Central memory CD8-positive, alpha-beta T cell (primary cell): ENCODE measurements at regions not wholly inside any gene's neighbourhood (a gene's known extent, or its start where the extent isn't known, plus 50 kb on each side); places are given as distances from the start of the nearest gene placed in this dataset.
"Not testable (repeated sequence)": the region's sequence is repeated elsewhere in the genome, so short reads cannot be mapped to it uniquely, and the experiment has no call there.

ENCODE experiments used
- ATAC-seq: fragments of 150-1000 bp; cut with Tn5 transposase; replicated peaks from 2 replicates; pipeline ENCODE4 v1.10.0; 2022; ENCODE audit warnings: mild to moderate bottlenecking, moderate FRiP score, moderate number of reproducible peaks; ENCODE audit not compliant: poor library complexity, severe bottlenecking; ENCODE audit errors: extremely low read depth
- DNase-seq, 2 donors: peaks; one replicate each; pipeline ENCODE4 v3.0.0; 2021; ENCODE audit warnings: low spot score in 2 of 2
- H3K27ac Mint-ChIP-seq: one replicate; pipeline ENCODE4 v1.8.0; 2022; ENCODE audit warnings: low read depth, mild to moderate bottlenecking, moderate library complexity, mixed read lengths
- H3K27me3 Mint-ChIP-seq: one replicate; pipeline ENCODE4 v1.8.0; 2022; ENCODE audit warnings: mixed read lengths
- H3K36me3 Mint-ChIP-seq: one replicate; pipeline ENCODE4 v1.8.0; 2022; ENCODE audit warnings: mild to moderate bottlenecking, moderate library complexity, mixed read lengths; ENCODE audit not compliant: insufficient read depth
- H3K4me1 Mint-ChIP-seq: one replicate; pipeline ENCODE4 v1.8.0; 2022; ENCODE audit warnings: mixed read lengths
- H3K4me3 Mint-ChIP-seq: one replicate; pipeline ENCODE4 v1.8.0; 2022; ENCODE audit warnings: mild to moderate bottlenecking, moderate library complexity, mixed read lengths
- H3K9me3 Mint-ChIP-seq: one replicate; pipeline ENCODE4 v1.8.0; 2022; ENCODE audit warnings: mixed read lengths

- no peak overlapping the region for H3K4me3 Mint-ChIP-seq
- DNase-seq, result no peak
- peaks cover 6% of the 10 kb centered on the region for H3K9me3 Mint-ChIP-seq
Observed at GRCh38 chr16:62816971-62817519, 780.8 kb upstream of the CDH8 start.

GRCh38 chr16:62814891-62815290, 778.7 kb upstream of the CDH8 start:
- H3K27me3 Mint-ChIP-seq, result no peaks in the 10 kb centered on the region
- H3K4me3 Mint-ChIP-seq, result no peak overlapping the region
- ATAC-seq (no peak), DNase-seq (no peak)
- H3K9me3 Mint-ChIP-seq, result peaks cover 16% of the 10 kb centered on the region
- no peaks in the 10 kb centered on the region for H3K4me1 Mint-ChIP-seq
- no peak overlapping the region for H3K27ac Mint-ChIP-seq
- H3K36me3 Mint-ChIP-seq, result no peaks in the 10 kb centered on the region

More at GRCh38 chr16:62816971-62817519, 780.8 kb upstream of the CDH8 start:
- Mint-ChIP-seq H3K4me1 (no peaks in the 10 kb centered on the region), H3K27me3 (no peaks in the 10 kb centered on the region), H3K36me3 (no peaks in the 10 kb centered on the region), H3K27ac (no peak overlapping the region)
- no peak for ATAC-seq

- no peaks in the 10 kb centered on the region for H3K4me1 Mint-ChIP-seq
- DNase-seq, result no peak
- no peaks in the 10 kb centered on the region for H3K27me3 Mint-ChIP-seq
- no peak overlapping the region for H3K4me3 Mint-ChIP-seq
- H3K9me3 Mint-ChIP-seq, result peaks cover 34% of the 10 kb centered on the region
- ATAC-seq, result no peak
- no peaks in the 10 kb centered on the region for H3K36me3 Mint-ChIP-seq
- no peak overlapping the region for H3K27ac Mint-ChIP-seq
Observed at GRCh38 chr16:62805221-62805857, 769.1 kb upstream of the CDH8 start.

GRCh38 chr16:62794724-62795123, 758.5 kb upstream of the CDH8 start:
- ATAC-seq (no peak), DNase-seq (no peak)
- no peaks in the 10 kb centered on the region for H3K27me3 Mint-ChIP-seq
- no peak overlapping the region for H3K27ac Mint-ChIP-seq
- no peaks in the 10 kb centered on the region for H3K4me1 Mint-ChIP-seq
- H3K36me3 Mint-ChIP-seq, result peaks cover 2% of the 10 kb centered on the region
- H3K4me3 Mint-ChIP-seq, result no peak overlapping the region
- H3K9me3 Mint-ChIP-seq, result peaks cover 49% of the 10 kb centered on the region

DNA sequence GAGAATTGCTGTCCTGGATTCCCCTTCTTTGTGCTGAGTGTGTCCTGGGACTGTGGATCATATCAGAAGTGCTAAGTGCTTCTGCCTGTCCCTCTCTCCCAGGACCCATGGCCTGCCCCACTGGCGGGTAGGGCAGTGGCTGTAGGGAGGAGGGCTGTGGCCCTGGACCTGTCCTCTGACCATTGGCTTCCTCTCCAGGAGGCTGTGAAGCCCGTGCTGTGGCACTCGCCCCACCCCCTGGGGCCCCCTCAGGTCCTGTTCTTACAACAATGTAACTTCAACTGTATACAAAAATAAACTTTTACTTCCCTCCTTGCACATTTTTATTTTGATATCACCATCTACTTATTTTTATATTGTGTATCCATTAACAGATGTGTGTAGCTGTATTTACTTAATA, 743.8 kb upstream of the CDH8 start:
- not testable (repeated sequence) for DNase-seq, H3K4me3 Mint-ChIP-seq, H3K36me3 Mint-ChIP-seq, ATAC-seq, H3K27ac Mint-ChIP-seq, H3K27me3 Mint-ChIP-seq, H3K4me1 Mint-ChIP-seq
- peaks cover 29% of the 10 kb centered on the region for H3K9me3 Mint-ChIP-seq

- Mint-ChIP-seq H3K36me3 (no peaks in the 10 kb centered on the region), H3K27ac (no peak overlapping the region), H3K4me3 (no peak overlapping the region), H3K27me3 (no peaks in the 10 kb centered on the region), H3K4me1 (no peaks in the 10 kb centered on the region), H3K9me3 (peaks cover 40% of the 10 kb centered on the region)
- DNase-seq (no peak), ATAC-seq (no peak)
Observed at GRCh38 chr16:62764572-62764971, 728.3 kb upstream of the CDH8 start.

- Mint-ChIP-seq H3K4me1 (no peaks in the 10 kb centered on the region), H3K36me3 (no peaks in the 10 kb centered on the region), H3K27ac (no peak overlapping the region), H3K27me3 (no peaks in the 10 kb centered on the region), H3K9me3 (peaks cover 43% of the 10 kb centered on the region), H3K4me3 (no peak overlapping the region)
- DNase-seq, result no peak
- ATAC-seq, result no peak
Observed at GRCh38 chr16:62760398-62760797, 724.2 kb upstream of the CDH8 start.

GRCh38 chr16:62755938-62756337, 719.7 kb upstream of the CDH8 start:
- no peaks in the 10 kb centered on the region for H3K4me1 Mint-ChIP-seq
- no peaks in the 10 kb centered on the region for H3K27me3 Mint-ChIP-seq
- H3K4me3 Mint-ChIP-seq, result no peak overlapping the region
- DNase-seq (no peak), ATAC-seq (no peak)
- H3K27ac Mint-ChIP-seq, result no peak overlapping the region
- peaks cover 36% of the 10 kb centered on the region for H3K9me3 Mint-ChIP-seq
- no peaks in the 10 kb centered on the region for H3K36me3 Mint-ChIP-seq

DNA sequence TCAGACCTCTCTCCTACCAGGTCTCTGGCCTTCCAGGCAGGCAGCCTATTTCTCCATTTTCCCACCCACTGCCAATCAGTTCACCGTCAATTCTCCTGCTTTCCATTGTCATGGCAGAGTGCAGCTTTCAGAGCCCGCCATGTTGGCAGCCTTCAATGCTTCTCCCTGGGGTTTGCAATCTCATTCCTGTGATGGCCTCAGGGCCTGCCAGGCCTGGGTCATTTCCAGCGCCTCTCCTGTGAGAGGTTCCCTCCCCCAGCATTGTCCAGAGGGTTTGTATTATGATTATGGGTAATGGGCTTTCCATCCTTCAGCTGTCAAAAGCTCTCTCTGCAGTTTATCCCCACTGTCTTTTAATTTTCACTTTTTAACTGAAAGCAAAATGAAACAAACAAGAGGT, 716.6 kb upstream of the CDH8 start:
- Mint-ChIP-seq H3K27ac (no peak overlapping the region), H3K4me1 (no peaks in the 10 kb centered on the region), H3K4me3 (no peak overlapping the region), H3K27me3 (no peaks in the 10 kb centered on the region), H3K36me3 (no peaks in the 10 kb centered on the region), H3K9me3 (peaks cover 40% of the 10 kb centered on the region)
- ATAC-seq (no peak), DNase-seq (no peak)

- DNase-seq (no peak), ATAC-seq (no peak)
- H3K27me3 Mint-ChIP-seq, result no peaks in the 10 kb centered on the region
- no peak overlapping the region for H3K27ac Mint-ChIP-seq
- H3K9me3 Mint-ChIP-seq, result peaks cover 40% of the 10 kb centered on the region
- no peaks in the 10 kb centered on the region for H3K36me3 Mint-ChIP-seq
- H3K4me3 Mint-ChIP-seq, result no peak overlapping the region
- H3K4me1 Mint-ChIP-seq, result no peaks in the 10 kb centered on the region
Observed at GRCh38 chr16:62751218-62751617, 715.0 kb upstream of the CDH8 start.

GRCh38 chr16:62741692-62742091, 705.5 kb upstream of the CDH8 start:
- H3K36me3 Mint-ChIP-seq, result no peaks in the 10 kb centered on the region

DNA sequence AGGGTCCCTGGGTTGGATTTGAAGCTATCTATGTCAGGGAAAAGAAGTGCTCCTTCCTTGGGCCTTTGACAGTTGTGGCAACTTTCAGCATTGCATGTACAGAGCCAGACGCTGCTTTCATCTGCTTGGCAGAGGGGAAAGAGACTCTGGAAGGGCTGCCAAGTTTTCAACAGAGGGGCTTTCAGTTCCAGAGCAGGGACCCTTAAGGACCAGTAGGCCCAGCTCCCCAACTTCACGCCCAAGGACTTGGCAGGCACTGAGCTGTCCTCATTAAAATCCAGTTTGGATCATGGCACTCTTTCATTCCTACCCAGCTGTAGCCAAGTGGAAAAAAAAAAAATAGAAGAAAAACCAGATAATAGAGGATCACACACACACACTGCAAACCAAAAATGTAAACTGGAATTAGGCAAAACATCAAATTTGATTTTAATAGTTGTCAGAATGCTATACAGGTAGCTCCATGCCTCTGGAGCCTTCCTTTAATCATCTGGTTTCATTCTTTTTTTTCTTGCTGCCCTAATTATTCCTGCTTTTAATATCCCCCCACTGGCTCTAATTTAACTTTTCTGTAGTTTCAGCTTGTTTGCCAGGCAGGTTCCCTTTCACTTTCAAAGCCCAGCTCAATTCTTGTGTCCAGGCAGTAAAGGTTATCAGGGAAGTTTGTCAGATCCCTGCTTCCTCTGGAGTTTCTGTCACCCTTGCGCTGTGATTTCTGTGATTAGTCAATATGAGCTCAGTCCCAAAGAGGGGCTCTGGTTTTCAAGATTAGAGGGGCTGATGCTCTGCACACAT, 702.6 kb upstream of the CDH8 start:
- H3K36me3 Mint-ChIP-seq, result no peaks in the 10 kb centered on the region
- no peak overlapping the region for H3K27ac Mint-ChIP-seq
- ATAC-seq (no peak), DNase-seq (no peak)
- no peak overlapping the region for H3K4me3 Mint-ChIP-seq
- H3K27me3 Mint-ChIP-seq, result no peaks in the 10 kb centered on the region
- no peaks in the 10 kb centered on the region for H3K4me1 Mint-ChIP-seq
- peaks cover 29% of the 10 kb centered on the region for H3K9me3 Mint-ChIP-seq

More at GRCh38 chr16:62741692-62742091, 705.5 kb upstream of the CDH8 start:
- no peak for ATAC-seq
- no peaks in the 10 kb centered on the region for H3K4me1 Mint-ChIP-seq
- no peaks in the 10 kb centered on the region for H3K27me3 Mint-ChIP-seq
- H3K27ac Mint-ChIP-seq, result no peak overlapping the region
- no peak overlapping the region for H3K4me3 Mint-ChIP-seq
- no peak for DNase-seq
- H3K9me3 Mint-ChIP-seq, result peaks cover 39% of the 10 kb centered on the region

DNA sequence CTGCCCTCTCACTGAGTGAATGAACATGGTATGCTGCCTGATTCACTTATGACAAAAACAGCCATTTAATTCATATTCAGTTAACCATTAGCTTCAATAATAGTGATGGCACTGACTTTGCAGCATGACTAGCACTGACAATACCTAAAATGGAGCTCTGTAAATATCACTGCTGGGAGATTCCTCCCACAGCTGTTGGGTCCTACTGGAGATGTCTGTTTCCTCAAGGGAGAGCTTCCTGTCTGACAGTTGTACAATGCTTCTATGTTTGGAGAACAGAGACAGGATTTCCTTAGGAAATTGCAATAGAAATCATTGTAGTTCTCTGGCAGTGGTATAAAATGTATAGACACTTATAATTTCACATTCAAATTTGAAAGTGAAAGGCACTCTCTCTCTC, 695.9 kb upstream of the CDH8 start:
- peaks cover 22% of the 10 kb centered on the region for H3K9me3 Mint-ChIP-seq
- ATAC-seq (no peak), DNase-seq (no peak)
- H3K4me1 Mint-ChIP-seq, result no peaks in the 10 kb centered on the region
- H3K27me3 Mint-ChIP-seq, result no peaks in the 10 kb centered on the region
- H3K4me3 Mint-ChIP-seq, result no peak overlapping the region
- no peaks in the 10 kb centered on the region for H3K36me3 Mint-ChIP-seq
- H3K27ac Mint-ChIP-seq, result no peak overlapping the region
